ENCODE measurements at regions not wholly inside any gene's neighbourhood (a gene's known extent, or its start where the extent isn't known, plus 50 kb on each side); places are given as distances from the start of the nearest gene placed in this dataset.

- WGBS, result 55% methylated on average over 2 of the region's 2 CpGs
- H3K27ac ChIP-seq, result no peak overlapping the region
These were observed 432.1 kb downstream of the MEIS1 start for GRCh38 chr2:66867063-66867441.

GRCh38 chr2:66869076-66869475, 434.2 kb downstream of the MEIS1 start:
- Histone ChIP-seq H3K9me3 (no peaks in the 10 kb centered on the region), H3K36me3 (no peaks in the 10 kb centered on the region), H3K27me3 (no peaks in the 10 kb centered on the region), H3K27ac (no peak overlapping the region), H3K4me3 (no peak overlapping the region), H3K4me1 (no peaks in the 10 kb centered on the region)
- DNase-seq (ENCODE audit: low spot score in 2 of 2), result no peak
- 94% methylated on average over 3 of the region's 3 CpGs for WGBS
- no peak for TF ChIP-seq POLR2A (IDR thresholded peaks at IDR 0.05)
- no peak for TF ChIP-seq CTCF (IDR thresholded peaks at IDR 0.05)

More at GRCh38 chr2:66867063-66867441, 432.1 kb downstream of the MEIS1 start:
- TF ChIP-seq POLR2AphosphoS5 (IDR thresholded peaks at IDR 0.05) (no peak), POLR2A (IDR thresholded peaks at IDR 0.05) (no peak), CTCF (IDR thresholded peaks at IDR 0.05) (no peak), EP300 (IDR thresholded peaks at IDR 0.05) (no peak)
- Histone ChIP-seq H3K9me3 (no peaks in the 10 kb centered on the region), H3K36me3 (no peaks in the 10 kb centered on the region), H3K4me3 (no peak overlapping the region), H3K4me1 (peaks cover 4% of the 10 kb centered on the region), H3K27me3 (no peaks in the 10 kb centered on the region)
- DNase-seq (ENCODE audit: low spot score in 2 of 2), result no peak

- 75% methylated on average over 8 of the region's 8 CpGs for WGBS
- Histone ChIP-seq H3K4me3 (no peak overlapping the region), H3K27ac (no peak overlapping the region), H3K27me3 (no peaks in the 10 kb centered on the region), H3K9me3 (no peaks in the 10 kb centered on the region), H3K4me1 (no peaks in the 10 kb centered on the region), H3K36me3 (no peaks in the 10 kb centered on the region)
- no peak for DNase-seq (ENCODE audit: low spot score in 2 of 2)
- no peak for TF ChIP-seq EP300 (IDR thresholded peaks at IDR 0.05)
These were observed 437.4 kb downstream of the MEIS1 start for GRCh38 chr2:66872081-66872985.

GRCh38 chr2:66872986-66873754, 438.2 kb downstream of the MEIS1 start:
- no peaks in the 10 kb centered on the region for H3K9me3 ChIP-seq
- H3K4me3 ChIP-seq, result no peak overlapping the region
- H3K27ac ChIP-seq, result no peak overlapping the region
- no peaks in the 10 kb centered on the region for H3K36me3 ChIP-seq
- no peaks in the 10 kb centered on the region for H3K4me1 ChIP-seq
- no peaks in the 10 kb centered on the region for H3K27me3 ChIP-seq
- 53% methylated on average over 8 of the region's 8 CpGs for WGBS
- DNase-seq (ENCODE audit: low spot score in 2 of 2), result no peak
- TF ChIP-seq POLR2A (IDR thresholded peaks at IDR 0.05) (no peak), CTCF (IDR thresholded peaks at IDR 0.05) (no peak), EP300 (IDR thresholded peaks at IDR 0.05) (no peak), POLR2AphosphoS5 (IDR thresholded peaks at IDR 0.05) (no peak)

GRCh38 chr2:66874411-66874810, 439.5 kb downstream of the MEIS1 start:
- no peaks in the 10 kb centered on the region for H3K4me1 ChIP-seq
- no peaks in the 10 kb centered on the region for H3K36me3 ChIP-seq
- 88% methylated on average over 2 of the region's 2 CpGs for WGBS

More at GRCh38 chr2:66874411-66874810, 439.5 kb downstream of the MEIS1 start:
- no peaks in the 10 kb centered on the region for H3K9me3 ChIP-seq
- no peak for DNase-seq (ENCODE audit: low spot score in 2 of 2)
- TF ChIP-seq POLR2A (IDR thresholded peaks at IDR 0.05), result no peak
- no peak for TF ChIP-seq EP300 (IDR thresholded peaks at IDR 0.05)
- TF ChIP-seq CTCF (IDR thresholded peaks at IDR 0.05), result no peak
- TF ChIP-seq POLR2AphosphoS5 (IDR thresholded peaks at IDR 0.05), result no peak
- H3K27me3 ChIP-seq, result no peaks in the 10 kb centered on the region
- no peak overlapping the region for H3K27ac ChIP-seq
- no peak overlapping the region for H3K4me3 ChIP-seq
